Upper lobe of left lung (tissue), 4 donors: ENCODE measurements at regions not wholly inside any gene's neighbourhood (a gene's known extent, or its start where the extent isn't known, plus 50 kb on each side); places are given as distances from the start of the nearest gene placed in this dataset.

Experiments
- CTCF ChIP-seq, 6 experiments: fragments of 450-650 bp in 4 of 6; fragments of 200-600 bp in 2 of 6; sonication (generic) in 2 of 6; IDR thresholded peaks; one replicate each; pipeline ENCODE4 v1.5.1; 2016 to 2019; ENCODE audit warnings: antibody characterized with exemption in 6 of 6
- EP300 ChIP-seq, 4 donors: sonication (generic); formaldehyde crosslinking; IDR thresholded peaks; one replicate each; pipeline ENCODE4 v1.5.1; 2017; ENCODE audit warnings: antibody characterized with exemption in 4 of 4, control low read depth in 2 of 4
- POLR2A ChIP-seq, 4 donors: fragments of 450-650 bp; IDR thresholded peaks; one replicate each; pipeline ENCODE4 v1.5.1; 2016 to 2017; ENCODE audit warnings: antibody characterized with exemption in 4 of 4, mild to moderate bottlenecking in 2 of 4
- POLR2AphosphoS5 ChIP-seq, 2 donors: sonication (generic); formaldehyde crosslinking; IDR thresholded peaks; one replicate each; pipeline ENCODE4 v1.5.1; 2017; ENCODE audit warnings: antibody characterized with exemption in 2 of 2

DNA sequence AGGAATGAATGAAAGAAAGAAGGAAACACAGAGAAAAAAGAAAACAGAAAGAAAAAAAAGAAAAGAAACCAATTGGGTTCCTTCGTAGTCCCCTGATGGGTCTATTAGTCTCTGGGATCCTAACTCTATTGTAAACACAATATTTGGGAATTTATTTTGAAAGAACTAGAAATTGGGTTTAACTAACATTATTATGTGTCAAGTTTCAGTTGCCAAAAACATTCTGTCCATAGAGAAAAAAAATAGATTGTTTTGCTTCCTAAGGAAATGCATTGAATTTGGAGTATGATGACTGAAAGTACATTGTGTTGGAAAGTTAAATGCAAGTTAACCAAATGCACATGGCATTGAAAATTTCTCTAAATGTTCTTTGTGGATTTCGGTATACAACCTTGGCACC lies 52.8 kb upstream of the PPP1R12A start:
- no peak for TF ChIP-seq CTCF (IDR thresholded peaks at IDR 0.05)
- no peak for TF ChIP-seq POLR2AphosphoS5 (IDR thresholded peaks at IDR 0.05)
- TF ChIP-seq EP300 (IDR thresholded peaks at IDR 0.05), result no peak
- no peak for TF ChIP-seq POLR2A (IDR thresholded peaks at IDR 0.05)
